ENCODE measurements at regions not wholly inside any gene's neighbourhood (a gene's known extent, or its start where the extent isn't known, plus 50 kb on each side); places are given as distances from the start of the nearest gene placed in this dataset.
"Not testable (repeated sequence)": the region's sequence is repeated elsewhere in the genome, so short reads cannot be mapped to it uniquely, and the experiment has no call there.

DNA sequence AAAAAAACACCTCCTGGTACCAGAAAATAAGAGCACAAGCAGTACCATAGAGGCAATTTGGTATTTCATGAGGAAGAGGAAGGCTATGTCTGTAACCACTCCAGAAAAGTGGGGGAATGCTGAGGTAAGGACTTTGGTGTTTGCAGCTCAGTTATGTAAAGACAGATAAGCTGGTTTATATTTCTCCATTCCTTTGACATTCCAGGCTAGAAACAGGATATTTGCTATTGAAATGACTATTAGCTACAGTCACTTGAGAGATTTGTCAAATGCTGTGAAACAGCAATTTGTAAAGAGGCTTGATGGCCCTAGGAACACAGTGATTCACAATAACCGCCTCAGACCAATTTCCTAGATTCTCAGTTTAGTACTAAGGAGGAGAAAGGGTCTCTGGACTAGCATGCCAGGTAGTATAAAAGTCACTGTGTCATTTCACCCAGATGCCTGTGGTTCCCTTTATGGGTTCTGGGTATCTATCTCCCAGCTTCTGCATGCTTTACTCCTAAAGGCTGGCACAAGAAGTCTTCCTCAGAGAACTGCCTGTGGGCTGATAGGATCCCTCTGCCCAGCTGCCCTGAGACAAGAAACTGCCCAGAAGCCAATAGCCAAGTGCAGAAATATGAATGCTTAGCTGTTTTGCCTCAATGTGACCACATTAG lies 80.5 kb downstream of the VCAM1 start:
- in situ Hi-C loops (cut with HindIII; ENCODE audit: low sequenced_read_pairs): no loop called here
- TF ChIP-seq, protein P1, sequence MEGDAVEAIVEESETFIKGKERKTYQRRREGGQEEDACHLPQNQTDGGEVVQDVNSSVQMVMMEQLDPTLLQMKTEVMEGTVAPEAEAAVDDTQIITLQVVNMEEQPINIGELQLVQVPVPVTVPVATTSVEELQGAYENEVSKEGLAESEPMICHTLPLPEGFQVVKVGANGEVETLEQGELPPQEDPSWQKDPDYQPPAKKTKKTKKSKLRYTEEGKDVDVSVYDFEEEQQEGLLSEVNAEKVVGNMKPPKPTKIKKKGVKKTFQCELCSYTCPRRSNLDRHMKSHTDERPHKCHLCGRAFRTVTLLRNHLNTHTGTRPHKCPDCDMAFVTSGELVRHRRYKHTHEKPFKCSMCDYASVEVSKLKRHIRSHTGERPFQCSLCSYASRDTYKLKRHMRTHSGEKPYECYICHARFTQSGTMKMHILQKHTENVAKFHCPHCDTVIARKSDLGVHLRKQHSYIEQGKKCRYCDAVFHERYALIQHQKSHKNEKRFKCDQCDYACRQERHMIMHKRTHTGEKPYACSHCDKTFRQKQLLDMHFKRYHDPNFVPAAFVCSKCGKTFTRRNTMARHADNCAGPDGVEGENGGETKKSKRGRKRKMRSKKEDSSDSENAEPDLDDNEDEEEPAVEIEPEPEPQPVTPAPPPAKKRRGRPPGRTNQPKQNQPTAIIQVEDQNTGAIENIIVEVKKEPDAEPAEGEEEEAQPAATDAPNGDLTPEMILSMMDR (IDR thresholded peaks at IDR 0.05; ENCODE audit: low read depth, low read length, missing control alignments): no peak
- no peak for DNase-seq (ENCODE audit: low read depth)
- no peak overlapping the region for H3K4me3 ChIP-seq (ENCODE audit: low read depth, low read length)

- in situ Hi-C loops (cut with HindIII; ENCODE audit: low sequenced_read_pairs); DNase-seq (ENCODE audit: low read depth): not testable (repeated sequence)
Measured at GRCh38 chr1:100801256-100801655, 81.7 kb downstream of the VCAM1 start.

DNA sequence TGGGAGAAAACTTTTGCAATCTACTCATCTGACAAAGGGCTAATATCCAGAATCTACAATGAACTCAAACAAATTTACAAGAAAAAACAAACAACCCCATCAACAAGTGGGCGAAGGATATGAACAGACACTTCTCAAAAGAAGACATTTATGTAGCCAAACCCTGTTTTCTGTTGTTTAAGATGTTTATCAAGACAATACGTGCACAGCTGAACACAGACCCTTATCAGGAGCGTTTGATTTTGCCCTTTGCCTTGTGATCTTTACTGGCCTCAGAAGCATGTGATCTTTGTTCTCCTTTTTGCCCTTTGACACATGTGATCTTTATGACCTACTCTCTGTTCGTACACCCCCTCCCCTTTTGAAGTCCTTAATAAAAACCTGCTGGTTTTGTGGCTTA lies 83.7 kb downstream of the VCAM1 start:
- DNase-seq (ENCODE audit: low read depth); in situ Hi-C loops (cut with HindIII; ENCODE audit: low sequenced_read_pairs); H3K4me3 ChIP-seq (ENCODE audit: low read depth, low read length): not testable (repeated sequence)

More at GRCh38 chr1:100801256-100801655, 81.7 kb downstream of the VCAM1 start:
- not testable (repeated sequence) for H3K4me3 ChIP-seq (ENCODE audit: low read depth, low read length)

GRCh38 chr1:100806601-100807000 lies 87.1 kb downstream of the VCAM1 start:
- TF ChIP-seq, protein P1 (IDR thresholded peaks at IDR 0.05; ENCODE audit: low read depth, low read length, missing control alignments): no peak
- DNase-seq (ENCODE audit: low read depth): no peak
- in situ Hi-C loops (cut with HindIII; ENCODE audit: low sequenced_read_pairs): no loop called here
- no peak overlapping the region for H3K4me3 ChIP-seq (ENCODE audit: low read depth, low read length)

DNA sequence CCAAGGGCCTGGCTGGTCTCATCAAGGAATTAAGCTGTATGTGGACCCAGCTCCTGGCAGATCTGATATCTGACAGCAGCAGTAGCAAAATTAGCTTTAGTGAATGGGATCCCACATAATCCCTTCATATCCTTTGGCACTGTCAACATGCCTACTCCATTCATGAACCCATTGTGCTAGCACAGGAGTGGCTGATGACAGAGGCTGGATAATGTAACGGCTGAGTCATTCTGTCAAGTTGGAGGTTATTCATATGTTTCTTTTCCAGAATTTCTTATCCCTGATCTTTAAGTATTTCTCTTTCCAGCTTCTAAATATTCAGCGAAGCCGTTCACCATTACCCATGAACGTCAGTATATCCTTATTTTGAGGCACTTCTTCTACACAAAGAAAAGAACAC lies 84.3 kb downstream of the EXTL2 start:
- no peak for DNase-seq (ENCODE audit: low read depth)
- H3K4me3 ChIP-seq (ENCODE audit: low read depth, low read length): no peak overlapping the region
- TF ChIP-seq, protein P1 (IDR thresholded peaks at IDR 0.05; ENCODE audit: low read depth, low read length, missing control alignments): no peak
- in situ Hi-C loops (cut with HindIII; ENCODE audit: low sequenced_read_pairs): no loop called here

DNA sequence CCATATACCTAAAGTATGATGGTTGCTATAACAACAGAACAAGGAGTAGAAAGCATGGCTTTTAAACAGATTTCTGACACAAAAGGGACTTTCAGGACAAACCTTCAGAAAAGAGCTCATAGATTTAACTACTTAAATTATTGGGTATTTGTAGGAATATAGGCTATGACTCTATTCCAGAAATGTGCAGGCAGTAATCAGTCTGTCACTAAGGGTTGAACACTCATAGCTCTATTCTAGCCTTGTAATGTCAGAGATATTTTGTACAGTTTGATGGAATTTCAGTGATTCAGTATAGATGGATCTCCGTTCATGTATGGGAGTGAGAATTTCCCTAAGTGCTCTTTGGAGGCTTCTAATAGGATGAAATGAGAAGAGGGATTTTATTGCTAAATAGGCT lies 82.8 kb downstream of the EXTL2 start:
- in situ Hi-C loops (cut with HindIII; ENCODE audit: low sequenced_read_pairs): no loop called here

GRCh38 chr1:100814938-100815337 lies 79.7 kb downstream of the EXTL2 start:
- H3K4me3 ChIP-seq (ENCODE audit: low read depth, low read length); DNase-seq (ENCODE audit: low read depth); in situ Hi-C loops (cut with HindIII; ENCODE audit: low sequenced_read_pairs): not testable (repeated sequence)

More for the DNA sequence above, 82.8 kb downstream of the EXTL2 start:
- no peak overlapping the region for H3K4me3 ChIP-seq (ENCODE audit: low read depth, low read length)
- DNase-seq (ENCODE audit: low read depth): no peak
- TF ChIP-seq, protein P1 (IDR thresholded peaks at IDR 0.05; ENCODE audit: low read depth, low read length, missing control alignments): no peak

- no peak overlapping the region for H3K4me3 ChIP-seq (ENCODE audit: low read depth, low read length)
- no peak for DNase-seq (ENCODE audit: low read depth)
- in situ Hi-C loops (cut with HindIII; ENCODE audit: low sequenced_read_pairs): no loop called here
- TF ChIP-seq, protein P1 (IDR thresholded peaks at IDR 0.05; ENCODE audit: low read depth, low read length, missing control alignments): no peak
Measured at GRCh38 chr1:100816049-100816448, 78.6 kb downstream of the EXTL2 start.

- H3K4me3 ChIP-seq (ENCODE audit: low read depth, low read length); in situ Hi-C loops (cut with HindIII; ENCODE audit: low sequenced_read_pairs): not testable (repeated sequence)
Measured at GRCh38 chr1:100820195-100820594, 74.4 kb downstream of the EXTL2 start.

DNA sequence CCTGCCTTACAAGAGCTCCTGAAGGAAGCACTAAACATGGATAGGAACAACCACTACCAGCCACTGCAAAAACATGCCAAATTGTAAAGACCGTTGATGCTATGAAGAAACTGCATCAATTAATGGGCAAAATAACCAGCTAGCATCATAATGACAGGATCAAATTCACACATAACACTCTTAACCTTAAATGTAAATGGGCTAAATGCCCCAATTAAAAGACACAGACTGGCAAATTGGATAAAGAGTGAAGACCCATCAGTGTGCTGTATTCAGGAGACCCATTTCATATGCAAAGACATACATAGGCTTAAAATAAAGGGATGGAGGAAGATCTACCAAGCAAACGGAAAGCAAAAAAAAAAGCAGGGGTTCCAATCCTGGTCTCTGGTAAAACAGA lies 72.7 kb downstream of the EXTL2 start:
- in situ Hi-C loops (cut with HindIII; ENCODE audit: low sequenced_read_pairs); H3K4me3 ChIP-seq (ENCODE audit: low read depth, low read length); DNase-seq (ENCODE audit: low read depth): not testable (repeated sequence)

More at GRCh38 chr1:100820195-100820594, 74.4 kb downstream of the EXTL2 start:
- DNase-seq (ENCODE audit: low read depth): not testable (repeated sequence)
